Hematopoietic multipotent progenitor cell treated with erythropoietin and hydrocortisone succinate and interleukin-3 and kit ligand, for 6 days (in vitro differentiated cells): ENCODE measurements at regions not wholly inside any gene's neighbourhood (a gene's known extent, or its start where the extent isn't known, plus 50 kb on each side); places are given as distances from the start of the nearest gene placed in this dataset.
"Not testable (repeated sequence)": the region's sequence is repeated elsewhere in the genome, so short reads cannot be mapped to it uniquely, and the experiment has no call there.

ENCODE experiments used
- DNase-seq: peaks from one replicate; pipeline ENCODE4 v3.0.0-alpha.2; 2015

DNA sequence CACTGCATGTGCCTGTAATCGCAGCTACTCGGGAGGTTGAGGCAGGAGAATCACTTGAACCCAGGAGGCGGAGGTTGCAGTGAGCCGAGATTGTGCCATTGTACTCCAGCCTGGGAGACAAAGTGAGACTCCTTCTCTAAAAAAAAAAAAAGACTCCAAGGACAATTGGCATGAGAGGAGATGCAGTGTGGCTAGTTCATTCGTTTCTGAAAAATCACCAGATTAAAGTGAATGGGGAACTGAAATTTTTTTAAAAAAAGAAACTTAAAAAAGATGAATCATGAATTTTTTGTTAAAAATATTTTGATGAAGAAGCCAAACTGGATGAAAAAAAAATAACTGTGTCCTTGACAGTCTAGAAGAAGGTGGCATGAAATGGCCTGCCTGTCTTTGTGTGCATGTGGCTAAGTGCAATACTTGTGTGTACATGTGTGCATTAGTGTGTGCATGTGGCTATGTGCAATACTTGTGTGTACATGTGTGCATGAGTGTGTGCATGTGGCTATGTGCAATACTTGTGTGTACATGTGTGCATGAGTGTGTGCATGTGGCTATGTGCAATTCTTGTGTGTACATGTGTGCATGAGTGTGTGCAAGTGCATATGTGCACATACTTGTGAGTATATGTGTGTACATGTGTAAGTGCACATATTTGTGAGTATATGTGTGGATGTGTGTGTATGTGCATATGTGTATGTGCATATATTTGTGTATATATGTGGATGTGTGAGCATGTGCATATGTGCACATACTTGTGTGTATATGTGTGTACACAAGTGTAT, 391.7 kb upstream of the KLF6 start:
- no peak for DNase-seq

DNA sequence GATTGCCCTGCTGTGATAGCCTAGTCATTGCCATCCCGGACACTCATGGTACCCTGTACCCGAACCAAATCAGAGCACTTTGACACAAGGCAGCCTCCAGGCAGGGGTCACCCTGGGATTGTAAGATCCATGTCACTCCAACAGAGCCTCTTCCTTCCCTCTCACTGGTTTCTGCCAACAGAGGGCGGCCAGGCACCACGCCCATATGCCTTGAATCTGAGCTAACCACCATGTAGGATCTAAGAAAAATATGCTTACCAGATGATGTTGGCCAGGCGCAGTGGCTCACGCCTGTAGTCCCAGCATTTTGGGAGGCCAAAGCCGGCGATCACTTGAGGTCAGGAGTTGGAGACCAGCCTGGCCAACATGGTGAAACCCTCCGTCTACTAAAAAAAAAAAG, 389.2 kb upstream of the KLF6 start:
- no peak for DNase-seq

DNA sequence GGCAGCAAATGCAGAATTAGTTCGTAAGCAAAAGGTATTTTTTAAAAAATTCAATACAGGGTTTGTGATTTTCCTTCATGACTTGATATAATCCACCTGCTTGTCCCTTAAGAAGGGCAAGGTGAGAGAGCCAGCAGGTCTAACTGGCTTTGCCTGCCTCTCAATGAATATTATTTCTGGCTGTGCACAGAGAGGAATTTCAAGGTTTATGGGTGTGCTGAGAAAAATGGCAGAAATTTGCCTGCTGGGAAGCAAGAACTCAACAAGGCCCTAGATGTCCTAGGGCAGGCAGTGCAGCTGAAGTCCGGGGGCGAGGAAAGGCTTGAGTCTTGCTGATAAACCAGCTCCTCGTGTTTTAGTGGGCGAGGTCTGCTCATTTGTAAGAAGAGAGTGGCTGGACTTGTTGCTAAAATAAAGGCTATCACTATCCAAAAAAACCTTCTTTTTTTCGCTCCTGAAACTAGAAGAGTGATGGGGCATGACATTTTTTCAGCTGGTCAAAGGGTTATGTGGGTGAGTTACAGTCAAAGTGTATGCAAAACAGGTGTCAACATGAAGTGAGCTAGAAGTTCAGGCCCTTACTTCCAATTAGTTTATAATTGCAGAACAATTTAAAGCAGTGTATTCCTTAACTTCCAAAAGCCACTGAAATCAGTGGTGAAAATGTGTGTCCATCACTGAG, 385.8 kb upstream of the KLF6 start:
- no peak for DNase-seq

DNA sequence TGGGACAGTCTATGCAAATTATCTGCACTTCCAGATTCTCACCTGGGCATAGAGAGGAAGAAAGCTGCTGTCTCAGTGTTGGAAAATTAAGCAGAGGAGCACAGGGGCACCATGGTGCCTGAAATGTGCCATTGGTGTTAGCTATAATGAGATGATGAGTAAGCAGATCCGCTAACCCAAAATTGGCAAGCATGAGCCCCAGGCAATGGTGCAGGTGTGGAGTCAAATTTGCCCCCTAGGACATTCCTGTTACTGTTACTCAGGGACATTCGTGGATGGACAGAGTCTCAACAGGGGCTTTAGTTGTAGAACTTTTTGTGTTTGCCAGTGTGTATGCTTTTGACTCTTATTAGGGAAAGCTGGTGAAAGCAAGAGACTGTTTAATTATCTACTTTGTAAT, 385.2 kb upstream of the KLF6 start:
- DNase-seq, result no peak

GRCh38 chr10:4169448-4169847, 384.4 kb upstream of the KLF6 start:
- no peak for DNase-seq

- no peak for DNase-seq
Measured at GRCh38 chr10:4167216-4167615, 382.2 kb upstream of the KLF6 start.

- no peak for DNase-seq
Measured at GRCh38 chr10:4162571-4163286, 377.7 kb upstream of the KLF6 start.

DNA sequence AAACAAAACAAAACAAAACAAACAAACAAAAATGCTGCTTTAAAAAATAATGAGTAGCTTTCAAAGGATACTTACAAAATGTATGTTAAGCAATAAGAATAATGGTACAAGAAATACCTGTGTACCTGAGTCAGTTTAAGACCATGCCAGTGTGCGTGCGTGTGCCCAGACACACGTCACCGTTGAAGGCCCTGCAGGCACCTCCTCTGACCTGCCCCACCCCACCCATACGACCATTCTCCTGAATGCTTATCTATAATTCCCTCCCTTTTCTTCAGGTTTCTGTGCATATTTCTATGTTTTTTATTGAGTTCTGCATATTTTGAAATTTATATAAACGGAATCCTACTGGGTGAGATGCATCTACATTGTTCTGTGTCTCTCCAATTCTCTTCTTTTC, 374.2 kb upstream of the KLF6 start:
- no peak for DNase-seq

GRCh38 chr10:4154191-4154715, 369.2 kb upstream of the KLF6 start:
- DNase-seq, result no peak

DNA sequence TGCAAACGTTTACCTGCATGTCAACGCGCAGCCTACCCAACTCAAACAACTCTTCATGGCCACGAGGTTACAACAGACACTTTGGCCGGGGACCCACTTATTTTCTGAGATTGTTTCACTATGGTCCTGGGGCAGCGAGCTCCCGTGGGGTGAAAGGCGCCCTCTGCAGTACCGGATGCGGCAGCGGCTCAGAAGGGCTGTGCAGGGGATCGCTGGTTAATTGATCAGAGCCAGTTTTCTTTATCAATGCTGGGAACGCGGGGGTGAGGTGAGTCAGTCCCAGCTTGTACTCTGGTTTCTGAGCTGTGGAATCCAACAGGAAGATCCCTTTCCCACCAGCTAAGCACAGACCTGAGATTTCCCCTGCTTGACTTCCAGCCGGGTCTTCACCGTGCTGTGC, 366.5 kb upstream of the KLF6 start:
- DNase-seq, result no peak

DNA sequence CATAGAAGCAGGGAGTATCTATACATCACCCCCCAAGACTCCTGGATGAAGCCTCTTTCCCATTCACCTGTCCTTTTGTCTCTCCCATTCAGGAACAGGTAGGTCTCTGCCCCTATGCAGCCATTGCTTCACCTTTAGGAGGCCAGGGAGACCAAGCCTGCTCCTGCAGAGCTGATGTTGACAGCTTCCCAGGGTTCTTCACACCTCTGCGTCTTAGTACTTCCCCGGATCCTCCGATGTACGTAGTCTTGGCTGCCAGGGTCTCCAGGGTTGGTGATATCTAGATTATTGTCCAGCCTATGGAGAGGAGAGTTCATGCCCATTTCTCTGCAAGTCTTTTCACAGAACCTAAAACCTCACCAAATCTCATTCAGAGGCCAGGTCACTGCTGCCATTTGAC, 365.7 kb upstream of the KLF6 start:
- DNase-seq, result no peak

GRCh38 chr10:4149460-4149859, 364.5 kb upstream of the KLF6 start:
- not testable (repeated sequence) for DNase-seq

DNA sequence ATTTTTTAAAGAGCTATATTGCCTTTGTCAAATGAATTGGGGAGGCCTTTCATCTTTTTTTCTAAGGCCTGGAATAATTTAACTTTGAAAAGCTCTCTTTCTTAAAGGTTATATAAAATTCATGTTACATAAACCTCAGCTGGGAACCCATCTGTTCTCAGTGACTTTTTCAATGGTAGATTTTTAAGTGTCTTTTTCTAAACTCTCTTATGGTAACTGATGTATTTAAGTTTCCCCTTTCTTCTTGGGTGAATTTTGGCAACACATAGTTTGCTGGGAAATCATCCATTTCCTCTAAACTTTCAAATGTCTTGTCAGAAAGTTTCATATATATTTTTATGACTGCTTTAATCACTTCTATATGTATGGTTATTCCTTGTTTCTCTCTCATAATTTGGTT, 362.2 kb upstream of the KLF6 start:
- DNase-seq, result no peak

GRCh38 chr10:4144817-4145216, 359.8 kb upstream of the KLF6 start:
- no peak for DNase-seq

GRCh38 chr10:4141471-4141870, 356.5 kb upstream of the KLF6 start:
- peak; percentile 34 for DNase-seq

DNA sequence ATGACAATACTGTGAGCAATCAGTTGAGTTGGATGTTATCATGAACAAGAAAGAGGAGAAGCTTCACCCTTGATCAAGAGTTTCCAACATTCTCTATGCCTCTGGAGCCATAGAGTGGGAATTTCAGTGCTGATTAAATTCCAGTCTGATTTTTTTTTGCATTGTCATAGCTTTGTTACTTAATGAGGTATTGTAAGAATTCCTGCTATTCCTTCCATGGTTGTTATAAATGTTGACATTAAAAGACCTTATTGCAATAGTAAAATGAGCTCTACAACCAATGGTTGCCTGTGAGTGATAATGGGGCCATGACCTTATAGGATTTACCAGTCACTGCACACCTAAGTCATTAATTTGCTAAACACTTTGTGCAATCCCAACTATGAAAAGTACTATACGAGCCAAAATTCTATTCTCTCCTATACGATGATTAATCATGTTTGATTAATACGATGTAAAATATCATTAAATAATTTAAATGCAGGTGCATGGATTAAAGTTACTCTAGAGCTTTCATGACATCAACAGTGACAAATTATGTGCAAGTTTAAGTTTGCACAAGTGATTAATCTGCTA, 353.2 kb upstream of the KLF6 start:
- DNase-seq, result no peak

- DNase-seq, result no peak
Measured at GRCh38 chr10:4137299-4137698, 352.3 kb upstream of the KLF6 start.

DNA sequence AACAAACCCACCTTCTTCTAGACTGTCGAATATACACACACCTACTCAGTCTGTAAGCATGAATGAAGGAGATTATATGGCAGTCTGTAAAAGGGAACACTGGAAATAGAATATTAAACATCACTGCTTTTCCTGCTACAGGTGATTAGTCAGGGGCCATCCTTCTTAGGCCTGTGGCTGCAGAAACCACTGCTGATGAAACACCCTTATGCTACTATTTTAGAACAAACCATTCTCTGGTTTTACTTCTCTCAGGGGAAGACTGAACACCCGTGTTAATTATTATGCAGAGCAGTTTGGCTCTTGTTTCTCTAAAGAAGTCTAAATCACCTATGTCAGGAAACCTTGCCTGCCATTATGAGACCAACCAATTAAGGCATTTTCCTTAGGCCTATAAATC, 351.1 kb upstream of the KLF6 start:
- DNase-seq, result no peak

- no peak for DNase-seq
Measured at GRCh38 chr10:4132216-4132556, 347.2 kb upstream of the KLF6 start.

DNA sequence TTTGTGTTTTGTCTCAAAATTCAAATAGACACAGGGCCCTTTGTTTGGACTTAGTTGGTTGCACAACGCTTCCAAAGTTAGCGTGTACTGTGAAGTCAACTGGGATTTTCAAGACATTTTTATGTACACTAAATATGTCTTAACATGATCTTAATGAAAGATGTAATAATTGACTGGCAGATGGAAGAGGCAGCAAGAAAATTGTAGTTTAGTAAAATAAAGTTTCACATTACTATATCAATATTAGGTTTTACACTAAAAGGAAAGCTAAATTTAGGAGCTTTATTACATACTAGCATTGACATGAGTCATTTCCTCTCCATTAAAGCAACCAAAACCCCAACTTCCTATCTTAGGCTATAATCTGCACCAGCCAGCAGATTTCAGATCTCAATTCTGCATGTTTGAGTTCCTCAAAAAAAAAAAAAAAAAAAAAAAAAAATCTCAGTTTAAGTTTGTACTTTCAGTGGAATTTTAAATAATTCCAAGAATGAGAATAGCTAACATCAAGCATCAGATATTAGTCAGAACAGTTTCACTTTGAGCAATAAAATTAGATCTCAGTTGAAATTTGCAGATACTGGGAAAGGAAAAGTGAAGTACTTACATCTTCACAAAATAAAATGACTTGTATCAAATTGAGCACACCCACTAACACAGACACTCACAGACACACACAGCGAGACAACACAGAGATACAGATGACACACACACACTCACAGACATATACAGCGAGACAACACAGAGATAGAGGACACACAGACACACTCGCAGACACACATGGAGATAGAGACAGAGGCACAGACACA, 346.6 kb upstream of the KLF6 start:
- peak; percentile 75 for DNase-seq

- peak; percentile 39 for DNase-seq
Measured at GRCh38 chr10:4130685-4131084, 345.7 kb upstream of the KLF6 start.

- DNase-seq, result no peak
Measured at GRCh38 chr10:4129866-4130477, 345.0 kb upstream of the KLF6 start.
